NCI-H1092 treated with DMSO at 0.1 percent for 48 hours (cell line): ENCODE measurements at regions not wholly inside any gene's neighbourhood (a gene's known extent, or its start where the extent isn't known, plus 50 kb on each side); places are given as distances from the start of the nearest gene placed in this dataset.

Source experiments
- DNase-seq: peaks from one replicate; lab custom pipeline; 2025; lab: John Stamatoyannopoulos, UW

GRCh38 chr9:90024409-90024808 lies 419.6 kb downstream of the GADD45G start:
- no peak for DNase-seq

- DNase-seq = no peak
Observed at GRCh38 chr9:90024823-90025222, 420.0 kb downstream of the GADD45G start.

- no peak for DNase-seq
Observed at GRCh38 chr9:90025816-90026215, 421.0 kb downstream of the GADD45G start.

GRCh38 chr9:90027296-90027790 lies 422.5 kb downstream of the GADD45G start:
- DNase-seq = no peak

GRCh38 chr9:90029386-90029785 lies 424.6 kb downstream of the GADD45G start:
- DNase-seq = no peak

GRCh38 chr9:90029996-90030395 lies 425.2 kb downstream of the GADD45G start:
- no peak for DNase-seq

GRCh38 chr9:90032296-90033027 lies 427.6 kb downstream of the GADD45G start:
- DNase-seq = no peak

- DNase-seq = no peak
Observed at GRCh38 chr9:90033028-90033650, 428.3 kb downstream of the GADD45G start.

GRCh38 chr9:90034071-90034470 lies 429.3 kb downstream of the GADD45G start:
- DNase-seq = no peak

GRCh38 chr9:90035471-90035870 lies 430.7 kb downstream of the GADD45G start:
- no peak for DNase-seq

- DNase-seq = no peak
Observed at GRCh38 chr9:90037146-90037797, 432.5 kb downstream of the GADD45G start.

GRCh38 chr9:90038763-90039162 lies 434.0 kb downstream of the GADD45G start:
- peak; percentile 73 for DNase-seq

GRCh38 chr9:90044263-90044662 lies 439.5 kb downstream of the GADD45G start:
- peak; percentile 69 for DNase-seq

GRCh38 chr9:90044710-90045151 lies 439.9 kb downstream of the GADD45G start:
- DNase-seq = peak; percentile 71

GRCh38 chr9:90046317-90046861 lies 441.6 kb downstream of the GADD45G start:
- DNase-seq = no peak

GRCh38 chr9:90047828-90048227 lies 443.0 kb downstream of the GADD45G start:
- DNase-seq = no peak

GRCh38 chr9:90052366-90052765 lies 447.6 kb downstream of the GADD45G start:
- DNase-seq = no peak

- no peak for DNase-seq
Observed at GRCh38 chr9:90053027-90053426, 448.2 kb downstream of the GADD45G start.

GRCh38 chr9:90054810-90055209 lies 450.0 kb downstream of the GADD45G start:
- peak; percentile 92 for DNase-seq

GRCh38 chr9:90055226-90055625 lies 450.4 kb downstream of the GADD45G start:
- no peak for DNase-seq

- no peak for DNase-seq
Observed at GRCh38 chr9:90057361-90057760, 452.5 kb downstream of the GADD45G start.

GRCh38 chr9:90058182-90058763 lies 453.5 kb downstream of the GADD45G start:
- no peak for DNase-seq
